Hepatocyte (in vitro differentiated cells): ENCODE measurements at regions not wholly inside any gene's neighbourhood (a gene's known extent, or its start where the extent isn't known, plus 50 kb on each side); places are given as distances from the start of the nearest gene placed in this dataset.

Experiments used
- EZH2 ChIP-seq: fragments of 200-600 bp; sonication (generic); IDR thresholded peaks from 2 replicates; pipeline ENCODE4 v1.6.1; 2016; ENCODE audit warnings: antibody characterized with exemption, mild to moderate bottlenecking, borderline replicate concordance
- EZH2phosphoT487 ChIP-seq: fragments of 200-600 bp; sonication (generic); IDR thresholded peaks from one replicate; pipeline ENCODE4 v1.6.1; 2018; ENCODE audit warnings: antibody characterized with exemption, mild to moderate bottlenecking, low read depth, moderate library complexity; ENCODE audit not compliant: unreplicated experiment, severe bottlenecking
- TF ChIP-seq, protein P1 (sequence below): fragments of 200-600 bp; sonication (generic); IDR thresholded peaks from 2 replicates; pipeline ENCODE4 v1.5.1; 2016; ENCODE audit warnings: antibody characterized with exemption, mild to moderate bottlenecking; ENCODE audit not compliant: poor library complexity

GRCh38 chr7:42292991-42293521 is 56.0 kb upstream of the GLI3 start:
- TF ChIP-seq, protein P1, sequence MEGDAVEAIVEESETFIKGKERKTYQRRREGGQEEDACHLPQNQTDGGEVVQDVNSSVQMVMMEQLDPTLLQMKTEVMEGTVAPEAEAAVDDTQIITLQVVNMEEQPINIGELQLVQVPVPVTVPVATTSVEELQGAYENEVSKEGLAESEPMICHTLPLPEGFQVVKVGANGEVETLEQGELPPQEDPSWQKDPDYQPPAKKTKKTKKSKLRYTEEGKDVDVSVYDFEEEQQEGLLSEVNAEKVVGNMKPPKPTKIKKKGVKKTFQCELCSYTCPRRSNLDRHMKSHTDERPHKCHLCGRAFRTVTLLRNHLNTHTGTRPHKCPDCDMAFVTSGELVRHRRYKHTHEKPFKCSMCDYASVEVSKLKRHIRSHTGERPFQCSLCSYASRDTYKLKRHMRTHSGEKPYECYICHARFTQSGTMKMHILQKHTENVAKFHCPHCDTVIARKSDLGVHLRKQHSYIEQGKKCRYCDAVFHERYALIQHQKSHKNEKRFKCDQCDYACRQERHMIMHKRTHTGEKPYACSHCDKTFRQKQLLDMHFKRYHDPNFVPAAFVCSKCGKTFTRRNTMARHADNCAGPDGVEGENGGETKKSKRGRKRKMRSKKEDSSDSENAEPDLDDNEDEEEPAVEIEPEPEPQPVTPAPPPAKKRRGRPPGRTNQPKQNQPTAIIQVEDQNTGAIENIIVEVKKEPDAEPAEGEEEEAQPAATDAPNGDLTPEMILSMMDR, result no peak
- TF ChIP-seq EZH2, result no peak
- TF ChIP-seq EZH2phosphoT487, result no peak
